ENCODE measurements at regions not wholly inside any gene's neighbourhood (a gene's known extent, or its start where the extent isn't known, plus 50 kb on each side); places are given as distances from the start of the nearest gene placed in this dataset.

GRCh38 chr3:6540981-6541380, 319.9 kb upstream of the GRM7 start:
- DNase-seq = no peak

- no peak for DNase-seq
Observed at GRCh38 chr3:6542795-6543194, 318.1 kb upstream of the GRM7 start.

- DNase-seq = no peak
Observed at GRCh38 chr3:6549296-6549695, 311.6 kb upstream of the GRM7 start.

GRCh38 chr3:6551165-6551564, 309.8 kb upstream of the GRM7 start:
- DNase-seq = no peak

GRCh38 chr3:6560259-6560658, 300.7 kb upstream of the GRM7 start:
- DNase-seq = no peak

GRCh38 chr3:6567241-6567640, 293.7 kb upstream of the GRM7 start:
- DNase-seq = no peak

GRCh38 chr3:6568999-6569493, 291.9 kb upstream of the GRM7 start:
- DNase-seq = no peak

GRCh38 chr3:6571448-6571847, 289.5 kb upstream of the GRM7 start:
- no peak for DNase-seq

- no peak for DNase-seq
Observed at GRCh38 chr3:6577584-6577983, 283.3 kb upstream of the GRM7 start.

- no peak for DNase-seq
Observed at GRCh38 chr3:6578526-6578925, 282.4 kb upstream of the GRM7 start.

- no peak for DNase-seq
Observed at GRCh38 chr3:6580808-6581207, 280.1 kb upstream of the GRM7 start.

GRCh38 chr3:6585360-6585759, 275.6 kb upstream of the GRM7 start:
- DNase-seq = no peak

- DNase-seq = no peak
Observed at GRCh38 chr3:6600237-6600636, 260.7 kb upstream of the GRM7 start.

- DNase-seq = no peak
Observed at GRCh38 chr3:6601374-6601773, 259.5 kb upstream of the GRM7 start.

GRCh38 chr3:6602329-6602728, 258.6 kb upstream of the GRM7 start:
- no peak for DNase-seq

GRCh38 chr3:6605227-6605626, 255.7 kb upstream of the GRM7 start:
- DNase-seq = no peak

GRCh38 chr3:6608843-6609242, 252.1 kb upstream of the GRM7 start:
- DNase-seq = no peak

GRCh38 chr3:6612034-6612616, 248.8 kb upstream of the GRM7 start:
- no peak for DNase-seq

- DNase-seq = no peak
Observed at GRCh38 chr3:6622260-6622659, 238.7 kb upstream of the GRM7 start.

GRCh38 chr3:6622712-6623111, 238.2 kb upstream of the GRM7 start:
- no peak for DNase-seq

GRCh38 chr3:6631376-6631775, 229.5 kb upstream of the GRM7 start:
- no peak for DNase-seq

GRCh38 chr3:6640907-6641306, 220.0 kb upstream of the GRM7 start:
- no peak for DNase-seq

- DNase-seq = no peak
Observed at GRCh38 chr3:6644070-6644929, 216.6 kb upstream of the GRM7 start.

GRCh38 chr3:6654670-6655069, 206.2 kb upstream of the GRM7 start:
- DNase-seq = no peak

GRCh38 chr3:6655275-6655674, 205.6 kb upstream of the GRM7 start:
- DNase-seq = no peak

All from activated CD4-positive, alpha-beta T cell treated with anti-CD3 and anti-CD28 coated beads, Interleukin-10, Interleukin-2, amounts not matched to agents 100 ng/mL and 50 ng/mL, durations not matched to agents 16 hours and 8 hours (primary cell).